Activated CD8-positive, alpha-beta memory T cell treated with anti-CD3 and anti-CD28 coated beads for 48 hours (primary cell): ENCODE measurements at regions not wholly inside any gene's neighbourhood (a gene's known extent, or its start where the extent isn't known, plus 50 kb on each side); places are given as distances from the start of the nearest gene placed in this dataset.

Source experiments
- DNase-seq, 3 experiments: peaks; one replicate each; pipeline ENCODE4 v3.0.0-alpha.2; 2020; ENCODE audit warnings: low read depth in 2 of 3, low spot score in 2 of 3

DNA sequence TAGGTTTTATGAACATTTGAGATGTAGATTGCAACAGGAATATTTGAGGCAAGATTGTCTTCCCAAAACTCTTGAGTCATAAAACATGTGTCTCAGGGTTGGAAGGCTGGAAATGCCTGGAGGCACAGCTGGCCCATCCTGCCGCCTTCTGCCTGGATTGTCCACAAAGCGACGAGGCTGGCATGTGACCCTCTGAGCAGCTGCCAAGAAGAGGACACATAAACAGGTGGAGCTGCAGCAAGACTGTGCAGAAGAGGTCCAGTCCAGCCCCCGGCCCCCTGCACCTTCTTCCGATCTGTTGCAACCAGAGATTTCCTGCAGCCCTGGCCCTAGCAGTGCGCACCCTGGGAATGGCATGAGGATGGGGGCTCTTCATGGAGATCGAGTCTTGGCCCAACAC, 101.9 kb upstream of the BCOR start:
- DNase-seq = no peak

DNA sequence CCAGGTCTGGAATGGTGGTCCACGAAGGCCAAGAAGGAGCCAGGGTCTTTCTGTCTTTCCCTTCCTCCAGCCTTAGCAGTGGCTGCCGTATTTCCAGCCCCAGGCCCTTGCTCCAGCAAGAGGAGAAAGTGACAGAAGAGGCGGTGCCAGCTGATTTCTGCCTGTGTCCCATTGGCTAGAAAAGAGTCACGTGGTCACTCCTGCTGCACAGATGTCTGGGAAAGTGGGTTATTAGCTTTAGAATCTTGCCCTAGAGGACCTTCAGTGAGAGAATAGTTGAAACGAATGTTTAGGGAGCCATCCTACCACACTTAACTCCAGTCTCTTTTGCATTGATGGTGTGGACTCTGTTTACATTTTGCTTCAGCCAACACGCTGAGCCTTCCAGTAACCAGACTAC, 99.3 kb upstream of the BCOR start:
- no peak for DNase-seq

DNA sequence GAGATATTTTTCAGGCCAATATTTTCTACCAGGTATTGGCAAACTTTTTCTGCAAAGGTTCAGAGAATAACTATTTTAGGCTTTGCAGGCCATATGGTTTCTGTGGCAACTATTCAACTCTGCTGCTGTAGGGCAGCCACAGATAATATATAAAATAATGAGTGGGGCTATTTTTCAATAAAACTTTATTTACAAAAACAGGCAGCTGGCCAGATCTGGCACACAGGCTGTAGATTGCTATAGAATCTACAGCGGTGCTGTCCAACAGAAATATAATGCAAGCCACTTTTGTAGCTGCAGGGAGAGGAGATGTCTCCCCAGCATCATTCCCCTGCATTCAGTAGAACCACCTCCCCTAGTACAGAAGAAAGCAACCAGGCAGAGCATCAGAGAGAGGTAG, 97.6 kb upstream of the BCOR start:
- DNase-seq = no peak

DNA sequence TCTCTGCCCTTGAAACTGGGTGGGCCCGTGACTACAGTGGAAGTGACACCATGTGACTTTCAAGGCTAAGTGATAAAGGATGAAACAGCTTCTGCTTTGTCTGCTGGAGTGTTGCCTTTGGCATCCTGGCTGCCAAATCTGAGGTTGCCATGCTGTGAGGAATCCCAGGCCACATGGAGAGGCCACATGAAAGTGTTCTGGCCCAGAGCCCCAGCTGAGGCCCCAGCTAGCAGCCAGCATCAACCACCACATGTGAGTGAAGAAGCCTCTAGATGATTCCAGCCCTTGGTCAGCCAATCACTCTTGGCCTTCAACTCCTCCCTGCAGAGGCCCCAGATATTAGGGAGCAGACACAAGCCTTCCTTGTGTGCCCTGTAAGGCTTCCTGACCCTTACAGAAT, 94.4 kb upstream of the BCOR start:
- no peak for DNase-seq

DNA sequence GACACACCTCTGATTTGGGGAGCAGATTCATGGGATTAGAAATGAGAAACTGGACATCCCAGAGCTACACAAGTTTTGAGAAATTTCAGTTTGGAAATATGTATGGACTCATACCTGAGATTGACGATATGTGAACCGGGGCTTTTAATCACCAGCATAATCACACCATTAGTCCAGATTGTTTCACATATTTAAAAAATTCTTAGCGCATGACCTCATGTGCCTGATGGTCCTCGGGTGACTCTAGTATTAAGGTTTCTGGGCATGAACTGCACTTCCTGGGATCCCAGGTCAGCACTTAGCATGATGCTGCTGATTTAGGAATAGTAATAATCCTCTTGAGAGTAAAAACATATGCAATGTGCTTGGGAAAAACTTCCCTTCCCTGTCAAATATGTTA, 91.9 kb upstream of the BCOR start:
- DNase-seq = no peak

DNA sequence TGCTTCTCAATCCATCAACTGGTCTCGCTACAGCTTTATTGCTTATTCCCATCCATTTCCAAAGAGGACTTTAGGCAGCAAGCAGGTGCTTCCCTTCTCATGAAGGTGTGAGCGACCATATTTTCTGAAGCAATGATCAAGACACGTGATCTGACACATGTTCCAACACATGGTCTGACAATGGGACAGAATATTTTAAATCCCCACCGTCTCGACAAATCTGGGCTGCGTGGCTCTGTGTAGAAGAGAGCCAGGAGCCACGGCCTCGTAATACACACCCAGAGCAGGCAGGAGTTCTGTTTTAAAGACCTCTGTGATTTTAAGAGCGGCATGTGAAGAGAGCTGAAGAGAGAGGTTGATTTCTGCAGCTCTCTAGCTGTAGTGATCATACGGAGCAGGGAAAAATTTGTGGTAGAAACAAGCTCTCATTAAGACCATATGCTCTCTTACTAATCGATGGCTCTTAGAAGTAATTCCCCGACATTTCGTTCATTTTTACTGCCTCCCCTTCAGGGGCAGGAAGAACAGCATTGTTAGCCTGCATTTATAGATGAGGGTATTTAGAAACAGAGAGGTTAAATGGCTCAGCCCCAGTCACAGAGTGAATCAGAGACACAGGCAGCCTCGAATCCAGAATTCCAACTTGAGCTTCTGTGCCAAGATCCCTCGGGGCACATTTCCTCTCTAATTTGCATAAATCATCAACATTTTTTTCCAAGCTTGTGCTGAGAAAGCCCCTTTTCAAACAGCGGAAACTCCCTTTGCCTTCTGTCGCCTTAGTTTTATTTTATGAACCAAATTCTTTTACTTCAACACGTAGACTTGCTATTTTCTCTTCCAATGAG, 91.0 kb upstream of the BCOR start:
- DNase-seq = no peak

DNA sequence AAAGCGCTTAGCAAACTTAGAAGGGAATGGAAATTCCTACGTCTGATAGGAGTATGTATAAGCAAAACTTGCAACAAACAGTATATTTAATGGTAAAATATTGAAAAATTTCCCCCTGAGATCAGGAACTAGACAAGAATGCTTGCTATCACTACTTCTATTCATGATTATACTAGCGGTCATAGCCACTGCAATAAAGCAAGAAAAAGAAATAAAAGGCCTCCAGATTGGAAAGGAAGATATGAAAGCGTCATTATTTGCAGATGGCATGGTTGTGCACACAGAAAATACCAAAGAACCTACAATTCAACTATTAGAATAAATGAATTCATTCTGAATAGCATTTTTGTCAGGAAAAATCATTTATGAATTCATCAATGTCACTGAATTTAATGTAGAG, 87.2 kb upstream of the BCOR start:
- DNase-seq = no peak

DNA sequence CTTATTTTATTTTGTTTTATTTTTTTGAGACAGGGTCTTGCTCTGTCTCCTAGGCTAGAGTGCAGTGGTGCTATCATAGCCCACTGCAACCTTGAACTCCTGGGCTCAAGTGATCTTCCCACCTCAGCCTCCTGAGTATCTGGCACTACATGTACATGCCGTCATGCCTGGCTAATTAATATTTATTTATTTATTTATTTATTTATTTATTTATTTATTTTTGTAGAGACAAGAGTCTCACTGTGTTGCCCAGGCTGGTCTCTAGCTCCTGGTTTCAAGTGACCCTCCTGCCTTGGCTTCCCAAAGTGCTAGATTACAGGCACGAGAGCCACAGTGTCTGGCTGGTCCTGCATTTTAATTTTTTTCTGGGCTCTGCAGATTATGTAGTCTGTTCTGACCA, 84.9 kb upstream of the BCOR start:
- DNase-seq = no peak

DNA sequence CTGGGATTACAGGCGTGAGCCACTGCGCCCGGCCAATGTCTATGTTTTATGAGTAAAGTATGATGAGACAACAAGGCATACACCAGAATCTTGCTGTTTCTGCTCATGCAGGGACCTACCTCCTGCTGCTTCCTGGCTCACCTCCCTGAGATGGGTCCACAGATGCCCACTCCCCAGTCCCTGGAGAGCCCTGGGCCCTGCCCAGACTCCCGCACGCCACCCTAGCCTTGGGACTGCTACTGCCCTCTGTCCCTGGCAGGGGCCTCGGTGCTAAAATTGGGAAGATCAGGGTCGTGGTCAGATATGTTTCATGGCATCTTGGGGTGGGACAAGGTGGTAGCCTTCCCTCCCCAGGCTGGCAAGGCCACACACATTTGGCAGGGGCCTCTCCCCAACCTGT, 84.3 kb upstream of the BCOR start:
- DNase-seq = no peak

DNA sequence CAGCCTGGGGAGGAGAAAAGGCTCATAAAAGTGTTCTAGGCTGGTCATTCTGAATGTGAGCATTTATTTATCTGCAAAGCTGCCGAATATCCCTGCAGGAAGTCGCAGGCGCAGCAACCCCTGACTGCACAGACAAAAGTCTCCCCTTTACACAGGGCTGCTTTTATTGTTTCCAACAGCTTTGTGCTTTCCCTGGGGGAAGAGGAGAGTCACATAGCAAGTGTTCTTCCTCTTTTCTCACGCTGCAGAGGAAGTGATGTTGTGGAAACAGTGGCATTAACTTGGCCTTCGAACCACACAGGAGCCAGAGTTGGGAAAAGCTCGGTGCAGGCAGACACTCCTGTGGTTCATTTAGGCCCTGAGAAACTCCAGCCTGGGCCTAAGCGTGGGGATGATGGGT, 81.5 kb upstream of the BCOR start:
- no peak for DNase-seq

DNA sequence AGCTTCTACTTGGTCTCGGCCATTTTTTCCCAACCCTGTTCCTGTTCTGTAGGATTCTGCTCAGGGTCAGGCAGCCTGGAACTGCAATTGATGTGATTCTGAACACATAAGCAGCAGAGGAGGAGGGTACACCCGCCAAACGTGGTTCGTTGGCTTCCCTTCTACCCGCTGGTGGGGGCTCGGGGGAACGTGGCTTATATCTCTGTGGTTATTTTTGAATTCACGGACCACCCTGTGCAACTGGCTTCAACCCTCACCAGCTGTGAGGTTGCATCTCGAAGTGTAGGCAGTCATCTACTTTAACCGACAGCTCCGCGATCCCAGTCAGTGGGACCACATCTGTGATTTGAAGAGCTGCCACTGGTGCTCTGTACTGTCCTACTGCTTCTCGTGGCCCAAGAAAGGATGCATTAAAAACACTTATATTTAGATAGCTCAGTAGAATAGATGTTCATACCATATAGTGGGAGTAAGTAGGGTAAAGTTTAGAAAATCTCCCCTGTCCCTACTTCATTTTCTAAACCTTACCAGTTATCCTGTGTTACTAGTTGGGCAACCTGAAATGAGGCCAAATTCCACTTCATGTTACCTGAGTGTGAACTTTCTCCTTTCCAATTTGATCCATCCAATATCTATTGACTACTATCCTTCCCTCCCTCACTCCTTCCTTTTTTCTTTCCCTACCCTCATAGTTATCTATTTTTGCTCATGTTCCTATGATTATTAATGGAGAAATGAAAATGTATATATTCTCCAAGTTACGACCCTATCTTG, 80.4 kb upstream of the BCOR start:
- DNase-seq = no peak

DNA sequence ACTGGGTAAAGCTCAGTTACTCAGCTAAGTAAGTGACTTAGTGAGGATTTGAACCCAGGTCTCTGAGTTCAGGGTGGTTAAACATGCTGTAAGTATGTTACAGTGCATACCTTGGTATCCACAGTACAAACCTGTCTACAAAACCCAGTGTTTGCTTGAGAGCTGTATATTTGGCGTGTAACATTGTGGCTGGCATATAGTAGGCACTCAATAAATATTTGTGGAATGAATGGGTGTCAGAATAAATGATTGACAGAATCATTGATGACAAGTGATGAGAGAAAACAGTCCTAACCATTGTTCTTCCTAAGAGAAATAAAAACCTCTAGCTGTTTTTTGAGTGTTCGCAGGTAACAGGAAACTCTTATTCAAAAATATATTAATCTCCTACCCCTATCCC, 79.7 kb upstream of the BCOR start:
- no peak for DNase-seq

DNA sequence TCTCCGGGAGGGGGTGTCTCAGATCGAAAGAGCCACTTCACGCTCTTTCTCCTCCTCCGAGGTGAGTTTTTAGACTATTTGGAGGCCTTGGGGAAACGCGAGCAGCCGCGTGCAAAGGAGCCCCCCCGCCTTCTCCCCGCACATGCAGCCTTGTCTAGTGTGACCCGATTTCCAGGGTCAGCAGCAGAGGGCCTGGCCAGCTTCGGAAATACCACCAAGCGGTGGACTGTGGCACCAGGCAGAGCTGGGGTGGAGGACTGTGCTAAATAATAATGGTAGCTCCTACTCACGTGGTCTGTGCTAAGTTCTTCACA, 79.3 kb upstream of the BCOR start:
- DNase-seq = no peak

DNA sequence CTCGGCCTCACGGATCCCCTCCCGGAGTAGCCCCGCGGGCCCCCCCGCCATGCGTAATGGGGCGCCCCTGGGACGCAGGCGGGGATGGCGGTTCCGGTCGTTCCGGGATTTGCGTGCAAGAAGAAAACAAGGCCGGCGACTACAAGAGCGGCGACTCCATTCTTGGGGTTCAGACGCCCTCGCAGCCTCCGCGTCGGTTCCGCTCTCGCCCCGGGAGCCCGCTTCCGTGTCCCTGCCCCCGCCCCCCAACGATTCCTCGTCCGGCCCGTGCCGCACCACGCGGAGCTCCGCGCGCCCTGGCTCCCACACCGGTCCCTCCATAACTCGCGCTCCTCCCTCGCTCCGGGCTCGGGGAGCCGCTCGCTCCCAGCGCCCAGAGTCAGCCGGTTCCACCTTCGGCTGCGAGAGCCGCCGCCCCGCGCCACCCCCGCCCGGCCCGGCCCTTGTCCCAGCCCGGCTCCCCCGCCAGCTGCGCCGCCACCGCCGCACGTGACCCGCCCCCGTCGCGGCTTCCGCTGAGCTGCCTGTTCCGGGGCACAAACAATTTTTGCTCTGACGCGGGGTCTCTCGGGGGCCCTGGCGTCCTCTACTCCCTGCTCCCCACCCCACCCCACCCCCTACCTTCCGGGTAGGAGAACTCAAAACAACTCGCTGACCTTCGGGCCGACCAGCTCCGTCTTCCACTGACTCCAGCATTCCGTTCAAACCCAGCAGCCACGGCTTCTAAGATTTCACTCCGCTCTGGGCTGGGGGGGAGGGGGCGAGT, 78.8 kb upstream of the BCOR start:
- DNase-seq = no peak

DNA sequence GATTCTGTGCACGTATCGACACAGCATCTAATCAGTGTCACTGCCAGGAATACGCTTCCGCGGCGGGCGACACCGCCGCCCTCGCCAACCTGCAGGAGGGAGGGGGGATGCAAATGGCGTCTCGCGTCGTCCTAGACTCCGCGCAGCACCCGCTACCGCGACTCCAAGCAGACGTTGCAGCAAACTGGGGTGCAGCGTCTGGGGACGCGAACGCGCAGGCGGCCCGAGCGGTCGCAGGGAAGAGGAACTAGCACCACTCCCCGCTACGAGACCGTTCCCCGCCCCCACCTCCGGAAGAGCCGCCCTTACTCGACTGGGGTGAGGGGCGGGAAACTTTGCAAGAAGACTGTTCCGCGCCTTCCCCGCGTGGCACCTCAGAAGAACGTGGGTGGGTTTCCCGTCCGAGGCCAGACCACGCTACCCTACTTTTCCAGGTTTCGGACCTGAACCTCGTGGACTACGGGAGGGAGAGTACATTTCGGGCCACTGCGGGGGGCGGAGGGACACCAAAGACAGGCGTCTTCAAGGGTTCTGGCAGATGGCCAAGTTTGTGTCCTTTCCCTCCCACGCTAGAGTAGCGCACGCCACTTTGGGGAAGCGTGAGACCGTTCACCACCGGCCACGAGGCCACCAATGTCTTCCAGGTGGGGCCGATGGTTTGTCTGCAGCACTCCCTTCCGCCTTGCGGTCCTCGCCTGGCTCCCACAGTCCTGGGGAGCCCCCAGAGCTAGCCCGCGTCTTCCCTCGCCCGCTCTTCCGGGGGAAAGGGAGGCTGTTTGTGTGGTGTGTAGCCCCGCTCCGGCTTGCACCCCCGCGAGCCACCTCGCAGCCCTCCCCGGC, 78.0 kb upstream of the BCOR start:
- peak in 1 of 3 experiments; percentile 45 for DNase-seq

DNA sequence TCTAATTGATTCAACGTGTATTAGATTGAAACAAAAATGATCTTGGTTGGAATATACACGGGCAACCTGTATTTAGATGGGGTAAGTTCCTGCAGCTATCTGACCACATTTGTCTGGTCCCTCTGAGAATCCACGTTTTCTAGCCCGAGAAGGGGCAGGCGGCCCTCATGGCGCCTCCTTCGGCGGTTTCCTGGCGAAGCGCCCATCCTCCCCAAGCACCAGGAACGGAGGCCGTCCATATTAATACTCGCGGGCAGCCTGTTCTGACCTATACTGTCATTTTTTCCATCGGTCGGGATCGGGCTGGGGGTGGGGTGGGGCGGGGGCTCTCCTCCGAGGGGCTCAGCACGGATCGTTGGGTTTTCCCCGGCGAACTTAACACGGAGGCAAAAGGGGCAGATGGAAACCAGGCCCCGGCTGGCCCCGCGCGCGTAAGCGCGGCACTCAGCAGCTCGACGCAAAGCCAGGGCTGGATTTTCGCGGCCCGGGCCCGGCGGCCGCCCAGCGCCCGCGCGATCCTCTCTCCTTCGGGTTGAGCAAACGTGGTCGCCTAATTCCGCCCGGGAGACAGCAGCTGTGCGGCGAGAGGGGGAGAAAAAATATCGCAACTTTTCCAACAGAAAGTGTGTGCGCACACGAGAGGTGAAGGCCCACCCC, 77.2 kb upstream of the BCOR start:
- DNase-seq = peak in 1 of 3 experiments; percentile 21

DNA sequence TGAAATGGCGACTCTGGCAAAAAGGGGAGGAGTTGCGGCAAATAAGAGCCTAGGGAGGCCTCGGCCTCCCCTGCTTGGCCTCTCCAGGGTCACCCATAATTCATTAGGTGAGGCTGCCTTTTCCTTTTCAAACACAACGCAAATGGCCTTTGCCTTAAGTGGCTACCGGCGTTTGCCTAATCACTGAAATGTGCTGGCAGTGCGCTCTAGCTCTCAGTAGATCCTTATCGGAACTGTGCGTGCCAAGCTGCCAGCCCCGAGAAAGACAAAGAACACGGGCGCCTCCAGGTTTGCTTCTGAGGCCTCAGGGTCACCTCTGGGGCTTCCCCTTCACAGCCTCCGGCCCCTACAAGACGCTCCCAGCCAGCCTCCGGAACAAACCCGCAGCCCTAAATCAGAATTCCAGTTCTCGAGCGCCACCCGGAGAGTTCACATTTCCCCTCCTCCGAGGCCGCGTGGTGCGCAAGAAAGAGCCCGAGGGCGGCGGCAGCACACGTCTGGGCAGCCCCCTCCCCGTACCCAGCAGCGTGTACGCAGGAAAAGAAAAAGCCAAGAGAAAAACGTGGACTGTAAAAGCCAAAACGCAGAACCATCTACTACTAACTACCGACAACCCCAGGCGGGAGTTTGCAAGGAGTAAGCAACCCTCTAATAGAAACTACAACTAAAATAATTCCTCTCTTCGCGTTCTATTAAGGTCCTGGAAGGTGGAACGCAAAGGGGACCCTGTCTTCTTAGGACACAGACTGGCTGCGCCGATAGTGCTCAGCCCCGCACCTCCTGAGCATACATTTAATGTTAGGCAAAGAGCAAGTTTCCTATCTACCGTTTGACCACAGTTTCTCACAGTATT, 76.5 kb upstream of the BCOR start:
- DNase-seq = no peak

DNA sequence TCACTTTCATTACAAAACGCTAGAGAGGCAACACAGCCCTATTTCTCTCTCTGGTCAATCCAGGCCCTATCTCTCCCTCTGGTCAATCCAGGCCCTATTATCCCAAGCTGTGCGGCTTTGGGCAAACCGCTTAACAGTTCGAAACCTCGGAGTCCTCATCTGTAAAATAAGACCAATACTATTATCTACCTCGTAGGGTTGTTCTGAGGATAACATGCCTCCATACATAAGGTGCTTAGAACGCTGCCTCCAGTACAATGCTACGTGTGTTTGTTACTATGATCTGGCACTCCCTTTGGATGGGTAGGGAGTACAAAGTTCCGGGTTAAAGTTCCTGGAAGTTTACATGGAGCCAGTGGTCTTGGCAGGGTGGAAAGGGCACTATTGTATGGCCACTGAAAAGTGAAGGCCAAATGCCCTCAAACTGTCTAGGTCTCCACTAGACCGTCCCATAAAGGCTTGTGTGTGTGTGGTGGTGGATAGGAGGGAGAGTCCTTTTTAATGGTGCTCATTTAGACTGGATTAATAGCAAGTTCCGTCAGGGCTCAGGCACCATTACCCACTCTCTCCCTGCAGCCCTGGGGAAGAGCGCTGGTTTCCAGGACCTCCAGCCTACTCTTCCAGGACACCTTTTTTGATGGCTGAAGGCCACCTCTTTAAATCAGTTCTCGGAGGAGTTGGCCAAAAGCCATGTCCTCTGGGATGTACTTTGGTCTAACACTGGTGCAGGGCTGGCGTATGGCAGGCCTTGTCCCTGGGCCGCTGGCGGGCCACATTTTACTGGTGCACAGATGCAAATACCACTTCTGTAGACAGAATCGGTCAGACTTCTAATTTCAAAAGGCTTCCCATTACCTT, 75.6 kb upstream of the BCOR start:
- DNase-seq = no peak
